T follicular helper cell (primary cell): ENCODE measurements at regions not wholly inside any gene's neighbourhood (a gene's known extent, or its start where the extent isn't known, plus 50 kb on each side); places are given as distances from the start of the nearest gene placed in this dataset.

ENCODE experiments used
- DNase-seq: peaks from one replicate; pipeline ENCODE4 v3.0.0-alpha.2; 2020; ENCODE audit warnings: low read depth

GRCh38 chr11:79960461-79960860 lies 519.6 kb upstream of the TENM4 start:
- no peak for DNase-seq

GRCh38 chr11:79959318-79959717 lies 518.5 kb upstream of the TENM4 start:
- no peak for DNase-seq

- no peak for DNase-seq
Observed at GRCh38 chr11:79957702-79958101, 516.9 kb upstream of the TENM4 start.

GRCh38 chr11:79956061-79956460 lies 515.2 kb upstream of the TENM4 start:
- no peak for DNase-seq

- no peak for DNase-seq
Observed at GRCh38 chr11:79953629-79954028, 512.8 kb upstream of the TENM4 start.

GRCh38 chr11:79950741-79951140 lies 509.9 kb upstream of the TENM4 start:
- DNase-seq: no peak

- no peak for DNase-seq
Observed at GRCh38 chr11:79950172-79950571, 509.3 kb upstream of the TENM4 start.

GRCh38 chr11:79949574-79949973 lies 508.7 kb upstream of the TENM4 start:
- DNase-seq: no peak

GRCh38 chr11:79942646-79943045 lies 501.8 kb upstream of the TENM4 start:
- DNase-seq: no peak

- no peak for DNase-seq
Observed at GRCh38 chr11:79942090-79942489, 501.3 kb upstream of the TENM4 start.

GRCh38 chr11:79940974-79941735 lies 500.3 kb upstream of the TENM4 start:
- DNase-seq: no peak

GRCh38 chr11:79940165-79940564 lies 499.3 kb upstream of the TENM4 start:
- DNase-seq: no peak

GRCh38 chr11:79939111-79939510 lies 498.3 kb upstream of the TENM4 start:
- DNase-seq: no peak

GRCh38 chr11:79937676-79938334 lies 497.0 kb upstream of the TENM4 start:
- DNase-seq: no peak

- no peak for DNase-seq
Observed at GRCh38 chr11:79932612-79933011, 491.8 kb upstream of the TENM4 start.

- DNase-seq: no peak
Observed at GRCh38 chr11:79931692-79932091, 490.9 kb upstream of the TENM4 start.

GRCh38 chr11:79926707-79927106 lies 485.9 kb upstream of the TENM4 start:
- DNase-seq: no peak

- no peak for DNase-seq
Observed at GRCh38 chr11:79925570-79925969, 484.7 kb upstream of the TENM4 start.

- DNase-seq: no peak
Observed at GRCh38 chr11:79922641-79923040, 481.8 kb upstream of the TENM4 start.

GRCh38 chr11:79920480-79920879 lies 479.6 kb upstream of the TENM4 start:
- DNase-seq: no peak

- no peak for DNase-seq
Observed at GRCh38 chr11:79919350-79919749, 478.5 kb upstream of the TENM4 start.

- no peak for DNase-seq
Observed at GRCh38 chr11:79918846-79919245, 478.0 kb upstream of the TENM4 start.

- DNase-seq: no peak
Observed at GRCh38 chr11:79906164-79906563, 465.3 kb upstream of the TENM4 start.

GRCh38 chr11:79902493-79902892 lies 461.7 kb upstream of the TENM4 start:
- no peak for DNase-seq
